SU-DHL-6 (cell line): ENCODE measurements at regions not wholly inside any gene's neighbourhood (a gene's known extent, or its start where the extent isn't known, plus 50 kb on each side); places are given as distances from the start of the nearest gene placed in this dataset.

Experiments used
- CTCF ChIP-seq: fragments of 200-600 bp; sonication (generic); IDR thresholded peaks from one replicate; pipeline ENCODE4 v1.5.1; 2017; ENCODE audit warnings: antibody characterized with exemption, mild to moderate bottlenecking, low read length, moderate library complexity; ENCODE audit not compliant: insufficient read depth, poor library complexity, severe bottlenecking
- EZH2phosphoT487 ChIP-seq: fragments of 200-600 bp; sonication (generic), shearing (Covaris generic); conservative IDR thresholded peaks from 2 replicates; pipeline ENCODE4 v1.6.1; 2018; ENCODE audit warnings: mild to moderate bottlenecking, antibody characterized with exemption, low read length, moderate library complexity, mixed read lengths

- TF ChIP-seq CTCF (no peak), EZH2phosphoT487 (no peak)
These were observed 586.3 kb downstream of the ADGRL2 start for GRCh38 chr1:82387012-82387366.
